ENCODE measurements at regions not wholly inside any gene's neighbourhood (a gene's known extent, or its start where the extent isn't known, plus 50 kb on each side); places are given as distances from the start of the nearest gene placed in this dataset.

- Mint-ChIP-seq H3K27me3 (ENCODE audit: insufficient read depth, low read depth, poor library complexity) (peaks cover 3% of the 10 kb centered on the region), H3K36me3 (ENCODE audit: low read depth) (no peaks in the 10 kb centered on the region), H3K27ac (no peak overlapping the region), H3K4me3 (no peak overlapping the region), H3K9me3 (no peaks in the 10 kb centered on the region), H3K4me1 (peaks cover 8% of the 10 kb centered on the region)
- Histone ChIP-seq H3F3A (replicated peaks; ENCODE audit: low read depth) (no peaks in the 10 kb centered on the region), H3K4me3 (no peak overlapping the region), H2AFZ (no peak overlapping the region), H3K9me2 (ENCODE audit: insufficient read depth) (no peaks in the 10 kb centered on the region), H3K4me1 (ENCODE audit: insufficient read depth) (no peaks in the 10 kb centered on the region), H3K27ac (ENCODE audit: low read depth) (no peak overlapping the region), H4K20me1 (replicated peaks; ENCODE audit: insufficient read depth) (no peaks in the 10 kb centered on the region), H3K79me2 (replicated peaks; ENCODE audit: insufficient read depth) (no peaks in the 10 kb centered on the region), H3K4me2 (no peak overlapping the region), H3K27me3 (ENCODE audit: insufficient read depth) (no peaks in the 10 kb centered on the region), H3K36me3 (ENCODE audit: insufficient read depth) (no peaks in the 10 kb centered on the region)
- DNase-seq (ENCODE audit: low spot score) (no peak), ATAC-seq (no peak)
- TF ChIP-seq STAT1 (IDR thresholded peaks at IDR 0.05; ENCODE audit: unreplicated experiment): no peak
These were observed 824.1 kb upstream of the IGFBP3 start for GRCh38 chr7:46744957-46745706.

DNA sequence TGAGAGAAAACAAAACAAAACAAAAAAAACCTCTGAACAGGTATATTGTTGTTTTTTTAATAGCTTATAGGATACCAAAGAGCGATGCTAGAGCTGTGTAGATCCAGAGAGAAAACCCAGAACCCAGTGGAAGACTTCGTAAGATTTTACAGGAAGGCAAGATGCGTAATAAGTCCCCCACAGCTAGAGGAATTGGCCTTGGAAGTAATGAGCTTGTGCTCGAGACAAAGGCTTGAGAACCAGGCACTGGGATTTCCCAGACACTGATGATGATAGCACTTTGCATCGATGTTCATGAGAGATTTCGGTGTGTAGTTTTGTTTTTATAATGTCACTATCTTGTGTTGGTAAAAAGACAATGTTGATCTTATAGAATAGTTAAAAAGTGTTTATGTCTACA, 821.5 kb upstream of the IGFBP3 start:
- Mint-ChIP-seq H3K4me3 (no peak overlapping the region), H3K9me3 (no peaks in the 10 kb centered on the region), H3K27me3 (ENCODE audit: insufficient read depth, low read depth, poor library complexity) (peaks cover 7% of the 10 kb centered on the region), H3K27ac (no peak overlapping the region), H3K36me3 (ENCODE audit: low read depth) (no peaks in the 10 kb centered on the region), H3K4me1 (peaks cover 23% of the 10 kb centered on the region)
- H3K4me1 ChIP-seq (ENCODE audit: insufficient read depth): peaks cover 13% of the 10 kb centered on the region
- TF ChIP-seq ZNF114 (CRISPR knock-in tag; IDR thresholded peaks at IDR 0.05) (no peak), POLR2AphosphoS5 (IDR thresholded peaks at IDR 0.05; ENCODE audit: low read depth) (no peak), CREB1 (CRISPR knock-in tag; IDR thresholded peaks at IDR 0.05; ENCODE audit: low read depth) (no peak), ZNF331 (CRISPR knock-in tag; IDR thresholded peaks at IDR 0.05; ENCODE audit: low read depth) (no peak), ETS1 (IDR thresholded peaks at IDR 0.05) (no peak)
- TF ChIP-seq, protein P1, sequence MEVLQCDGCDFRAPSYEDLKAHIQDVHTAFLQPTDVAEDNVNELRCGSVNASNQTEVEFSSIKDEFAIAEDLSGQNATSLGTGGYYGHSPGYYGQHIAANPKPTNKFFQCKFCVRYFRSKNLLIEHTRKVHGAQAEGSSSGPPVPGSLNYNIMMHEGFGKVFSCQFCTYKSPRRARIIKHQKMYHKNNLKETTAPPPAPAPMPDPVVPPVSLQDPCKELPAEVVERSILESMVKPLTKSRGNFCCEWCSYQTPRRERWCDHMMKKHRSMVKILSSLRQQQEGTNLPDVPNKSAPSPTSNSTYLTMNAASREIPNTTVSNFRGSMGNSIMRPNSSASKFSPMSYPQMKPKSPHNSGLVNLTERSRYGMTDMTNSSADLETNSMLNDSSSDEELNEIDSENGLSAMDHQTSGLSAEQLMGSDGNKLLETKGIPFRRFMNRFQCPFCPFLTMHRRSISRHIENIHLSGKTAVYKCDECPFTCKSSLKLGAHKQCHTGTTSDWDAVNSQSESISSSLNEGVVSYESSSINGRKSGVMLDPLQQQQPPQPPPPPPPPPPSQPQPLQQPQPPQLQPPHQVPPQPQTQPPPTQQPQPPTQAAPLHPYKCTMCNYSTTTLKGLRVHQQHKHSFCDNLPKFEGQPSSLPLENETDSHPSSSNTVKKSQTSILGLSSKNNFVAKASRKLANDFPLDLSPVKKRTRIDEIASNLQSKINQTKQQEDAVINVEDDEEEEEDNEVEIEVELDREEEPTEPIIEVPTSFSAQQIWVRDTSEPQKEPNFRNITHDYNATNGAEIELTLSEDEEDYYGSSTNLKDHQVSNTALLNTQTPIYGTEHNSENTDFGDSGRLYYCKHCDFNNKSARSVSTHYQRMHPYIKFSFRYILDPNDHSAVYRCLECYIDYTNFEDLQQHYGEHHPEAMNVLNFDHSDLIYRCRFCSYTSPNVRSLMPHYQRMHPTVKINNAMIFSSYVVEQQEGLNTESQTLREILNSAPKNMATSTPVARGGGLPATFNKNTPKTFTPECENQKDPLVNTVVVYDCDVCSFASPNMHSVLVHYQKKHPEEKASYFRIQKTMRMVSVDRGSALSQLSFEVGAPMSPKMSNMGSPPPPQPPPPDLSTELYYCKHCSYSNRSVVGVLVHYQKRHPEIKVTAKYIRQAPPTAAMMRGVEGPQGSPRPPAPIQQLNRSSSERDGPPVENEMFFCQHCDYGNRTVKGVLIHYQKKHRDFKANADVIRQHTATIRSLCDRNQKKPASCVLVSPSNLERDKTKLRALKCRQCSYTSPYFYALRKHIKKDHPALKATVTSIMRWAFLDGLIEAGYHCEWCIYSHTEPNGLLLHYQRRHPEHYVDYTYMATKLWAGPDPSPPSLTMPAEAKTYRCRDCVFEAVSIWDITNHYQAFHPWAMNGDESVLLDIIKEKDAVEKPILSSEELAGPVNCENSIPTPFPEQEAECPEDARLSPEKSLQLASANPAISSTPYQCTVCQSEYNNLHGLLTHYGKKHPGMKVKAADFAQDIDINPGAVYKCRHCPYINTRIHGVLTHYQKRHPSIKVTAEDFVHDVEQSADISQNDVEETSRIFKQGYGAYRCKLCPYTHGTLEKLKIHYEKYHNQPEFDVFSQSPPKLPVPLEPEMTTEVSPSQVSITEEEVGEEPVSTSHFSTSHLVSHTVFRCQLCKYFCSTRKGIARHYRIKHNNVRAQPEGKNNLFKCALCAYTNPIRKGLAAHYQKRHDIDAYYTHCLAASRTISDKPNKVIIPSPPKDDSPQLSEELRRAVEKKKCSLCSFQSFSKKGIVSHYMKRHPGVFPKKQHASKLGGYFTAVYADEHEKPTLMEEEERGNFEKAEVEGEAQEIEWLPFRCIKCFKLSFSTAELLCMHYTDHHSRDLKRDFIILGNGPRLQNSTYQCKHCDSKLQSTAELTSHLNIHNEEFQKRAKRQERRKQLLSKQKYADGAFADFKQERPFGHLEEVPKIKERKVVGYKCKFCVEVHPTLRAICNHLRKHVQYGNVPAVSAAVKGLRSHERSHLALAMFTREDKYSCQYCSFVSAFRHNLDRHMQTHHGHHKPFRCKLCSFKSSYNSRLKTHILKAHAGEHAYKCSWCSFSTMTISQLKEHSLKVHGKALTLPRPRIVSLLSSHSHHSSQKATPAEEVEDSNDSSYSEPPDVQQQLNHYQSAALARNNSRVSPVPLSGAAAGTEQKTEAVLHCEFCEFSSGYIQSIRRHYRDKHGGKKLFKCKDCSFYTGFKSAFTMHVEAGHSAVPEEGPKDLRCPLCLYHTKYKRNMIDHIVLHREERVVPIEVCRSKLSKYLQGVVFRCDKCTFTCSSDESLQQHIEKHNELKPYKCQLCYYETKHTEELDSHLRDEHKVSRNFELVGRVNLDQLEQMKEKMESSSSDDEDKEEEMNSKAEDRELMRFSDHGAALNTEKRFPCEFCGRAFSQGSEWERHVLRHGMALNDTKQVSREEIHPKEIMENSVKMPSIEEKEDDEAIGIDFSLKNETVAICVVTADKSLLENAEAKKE (CRISPR knock-in tag; IDR thresholded peaks at IDR 0.05): no peak
- TF ChIP-seq, protein P2, sequence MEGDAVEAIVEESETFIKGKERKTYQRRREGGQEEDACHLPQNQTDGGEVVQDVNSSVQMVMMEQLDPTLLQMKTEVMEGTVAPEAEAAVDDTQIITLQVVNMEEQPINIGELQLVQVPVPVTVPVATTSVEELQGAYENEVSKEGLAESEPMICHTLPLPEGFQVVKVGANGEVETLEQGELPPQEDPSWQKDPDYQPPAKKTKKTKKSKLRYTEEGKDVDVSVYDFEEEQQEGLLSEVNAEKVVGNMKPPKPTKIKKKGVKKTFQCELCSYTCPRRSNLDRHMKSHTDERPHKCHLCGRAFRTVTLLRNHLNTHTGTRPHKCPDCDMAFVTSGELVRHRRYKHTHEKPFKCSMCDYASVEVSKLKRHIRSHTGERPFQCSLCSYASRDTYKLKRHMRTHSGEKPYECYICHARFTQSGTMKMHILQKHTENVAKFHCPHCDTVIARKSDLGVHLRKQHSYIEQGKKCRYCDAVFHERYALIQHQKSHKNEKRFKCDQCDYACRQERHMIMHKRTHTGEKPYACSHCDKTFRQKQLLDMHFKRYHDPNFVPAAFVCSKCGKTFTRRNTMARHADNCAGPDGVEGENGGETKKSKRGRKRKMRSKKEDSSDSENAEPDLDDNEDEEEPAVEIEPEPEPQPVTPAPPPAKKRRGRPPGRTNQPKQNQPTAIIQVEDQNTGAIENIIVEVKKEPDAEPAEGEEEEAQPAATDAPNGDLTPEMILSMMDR (conservative IDR thresholded peaks at IDR 0.05; ENCODE audit: low read depth in 2 of 2): no peak
- ATAC-seq (no peak), DNase-seq (ENCODE audit: low spot score) (no peak)
- no peak overlapping the region for H3K4me3 ChIP-seq
- H3K4me2 ChIP-seq: no peak overlapping the region
- H3K27me3 ChIP-seq (ENCODE audit: insufficient read depth): no peaks in the 10 kb centered on the region
- no peaks in the 10 kb centered on the region for H3F3A ChIP-seq (replicated peaks; ENCODE audit: low read depth)
- no peak overlapping the region for H3K27ac ChIP-seq (ENCODE audit: low read depth)
- no peaks in the 10 kb centered on the region for H3K9me2 ChIP-seq (ENCODE audit: insufficient read depth)
- no peaks in the 10 kb centered on the region for H3K36me3 ChIP-seq (ENCODE audit: insufficient read depth)
- no peaks in the 10 kb centered on the region for H4K20me1 ChIP-seq (replicated peaks; ENCODE audit: insufficient read depth)
- H2AFZ ChIP-seq: no peak overlapping the region
- no peaks in the 10 kb centered on the region for H3K79me2 ChIP-seq (replicated peaks; ENCODE audit: insufficient read depth)
